ENCODE measurements at regions not wholly inside any gene's neighbourhood (a gene's known extent, or its start where the extent isn't known, plus 50 kb on each side); places are given as distances from the start of the nearest gene placed in this dataset.

DNA sequence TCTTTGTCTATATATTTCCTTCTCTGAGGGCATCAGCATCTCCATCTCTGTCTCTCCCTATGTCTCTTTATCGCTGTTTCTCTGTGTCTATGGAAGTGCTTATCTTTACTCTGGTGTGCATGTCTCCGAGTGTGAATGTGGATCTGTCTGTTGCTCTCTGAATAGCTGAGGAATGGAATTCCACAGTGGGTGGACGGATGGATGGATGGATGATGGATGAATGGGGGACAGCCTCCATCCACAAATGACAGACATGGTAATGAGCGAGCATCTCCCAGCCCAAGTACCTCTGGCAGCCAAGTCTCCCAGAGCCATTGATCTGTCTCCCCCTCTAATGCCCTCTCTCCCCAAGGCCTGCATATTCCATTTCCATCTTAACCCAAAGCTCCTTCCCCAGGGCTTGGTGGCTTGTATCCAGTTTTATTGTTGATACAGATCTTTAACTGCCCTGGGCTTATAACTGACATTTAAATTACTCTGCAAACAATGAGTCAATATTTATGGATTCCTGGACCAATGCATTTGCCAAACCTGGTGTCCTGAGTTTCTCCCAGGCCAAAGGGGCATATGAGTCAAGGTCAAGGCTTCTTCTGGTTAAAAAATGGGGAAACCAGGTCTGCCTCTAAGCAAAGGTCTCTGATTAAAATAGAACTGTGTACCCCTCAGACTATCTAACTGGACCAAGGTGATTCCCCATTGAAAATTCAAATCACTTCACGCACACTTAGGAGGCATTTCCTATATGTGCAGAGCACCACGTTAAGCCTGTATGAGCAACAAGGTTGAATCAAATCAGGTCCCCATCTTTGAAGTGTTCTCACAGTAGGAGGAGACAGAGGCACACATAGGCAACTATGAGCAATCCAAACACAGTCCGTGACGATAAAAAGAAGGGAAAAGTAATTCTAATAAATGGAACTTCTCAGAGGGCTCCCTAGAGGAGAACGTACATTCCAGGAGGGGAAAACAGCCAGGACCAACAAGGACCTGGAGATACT, 109.9 kb downstream of the TLE3 start:
- Histone ChIP-seq H3K27ac (ENCODE audit: low read depth, low read length) (no peak overlapping the region), H3K36me3 (ENCODE audit: insufficient read depth, low read length) (no peaks in the 10 kb centered on the region), H3K27me3 (ENCODE audit: insufficient read depth, low read length) (no peaks in the 10 kb centered on the region), H3K9ac (ENCODE audit: low read depth, low read length) (no peak overlapping the region), H3K9me3 (ENCODE audit: insufficient read depth, low read depth, low read length) (no peaks in the 10 kb centered on the region), H3K4me1 (ENCODE audit: insufficient read depth, low read length) (peaks cover 6% of the 10 kb centered on the region; the same call in 1 of the 2 replicates), H3K4me3 (ENCODE audit: low read length) (no peak overlapping the region)
- WGBS = 94% methylated on average over 9 of the region's 9 CpGs

DNA sequence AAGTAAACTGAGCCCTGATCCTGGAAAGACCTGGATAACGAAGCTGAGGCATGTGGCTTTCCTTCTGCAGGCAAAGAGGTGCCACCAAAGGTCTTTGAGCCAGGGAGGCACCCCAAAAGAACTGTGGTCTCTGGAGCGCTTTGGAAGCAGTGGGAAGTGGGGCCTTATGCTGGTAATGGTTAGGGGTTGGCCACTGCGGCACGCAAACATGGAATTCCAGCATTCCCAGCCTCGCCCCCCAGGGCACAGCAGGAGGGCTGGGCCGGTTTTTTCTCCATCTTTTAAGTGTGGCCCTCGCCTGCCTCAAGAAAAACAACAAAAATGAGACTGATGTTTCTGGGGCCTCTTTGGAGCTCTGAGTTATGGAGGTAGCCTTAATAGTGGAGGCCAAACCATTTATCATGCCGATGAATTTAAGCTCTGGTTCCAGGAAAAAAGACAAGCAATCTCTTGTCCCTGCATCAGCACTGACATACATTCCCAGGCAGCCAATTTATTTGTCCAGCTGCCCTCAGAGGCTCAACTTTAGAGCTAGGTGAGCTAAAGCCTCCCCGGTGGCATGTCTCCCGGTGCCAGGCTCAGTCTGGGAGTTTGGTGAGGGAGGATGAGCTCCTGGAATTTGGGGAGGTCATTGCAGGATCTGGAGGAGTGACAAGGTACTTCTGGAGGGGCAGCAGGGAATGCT, 109.0 kb downstream of the TLE3 start:
- Histone ChIP-seq H3K4me1 (ENCODE audit: insufficient read depth, low read length) (peaks cover 6% of the 10 kb centered on the region; the same call in 1 of the 2 replicates), H3K27ac (ENCODE audit: low read depth, low read length) (no peak overlapping the region), H3K4me3 (ENCODE audit: low read length) (no peak overlapping the region), H3K9ac (ENCODE audit: low read depth, low read length) (no peak overlapping the region), H3K27me3 (ENCODE audit: insufficient read depth, low read length) (no peaks in the 10 kb centered on the region), H3K36me3 (ENCODE audit: insufficient read depth, low read length) (no peaks in the 10 kb centered on the region), H3K9me3 (ENCODE audit: insufficient read depth, low read depth, low read length) (no peaks in the 10 kb centered on the region)
- 73% methylated on average over 10 of the region's 10 CpGs for WGBS

DNA sequence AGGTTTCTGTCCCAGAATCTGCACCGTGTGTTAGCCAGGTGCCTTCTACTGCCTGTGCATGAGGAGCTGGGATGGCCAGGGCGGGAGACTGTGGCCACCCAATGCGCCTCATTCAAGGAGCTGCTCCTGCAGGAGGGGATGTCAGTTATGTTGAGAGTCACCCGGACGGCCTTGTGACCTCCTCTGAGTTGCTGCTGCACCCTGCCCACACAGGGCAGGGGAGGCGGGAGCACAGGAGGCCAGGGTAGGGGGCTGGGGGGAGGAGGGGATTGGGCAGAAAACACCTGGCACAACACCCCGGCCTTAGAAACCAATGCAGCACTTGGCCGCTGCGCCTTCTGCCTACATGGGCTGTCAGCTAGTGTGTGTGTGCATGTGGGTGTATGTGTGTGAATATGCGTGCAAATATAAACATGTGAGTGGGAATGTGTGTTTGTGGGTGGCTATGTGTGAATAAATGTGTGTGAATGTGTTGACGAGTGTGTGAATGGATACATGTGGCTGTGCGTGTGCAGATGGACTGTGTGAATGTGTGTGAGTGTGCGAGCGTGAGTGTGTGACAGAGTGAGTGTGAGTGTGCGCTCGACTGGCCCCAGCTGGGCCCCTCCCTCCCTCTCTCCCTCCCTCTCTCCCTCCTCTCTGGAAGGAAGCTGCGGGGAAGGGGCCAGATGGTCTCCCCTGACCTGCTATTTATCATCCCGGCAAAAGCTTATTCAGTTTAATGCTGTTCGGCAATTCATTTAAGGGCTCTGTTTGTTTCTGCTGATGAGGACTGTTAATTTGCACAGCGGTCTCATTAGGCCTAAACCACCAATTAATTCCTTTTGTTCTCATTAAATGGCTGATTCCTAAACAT, 106.9 kb downstream of the TLE3 start:
- Histone ChIP-seq H3K36me3 (ENCODE audit: insufficient read depth, low read length) (no peaks in the 10 kb centered on the region), H3K9ac (ENCODE audit: low read depth, low read length) (no peak overlapping the region), H3K27me3 (ENCODE audit: insufficient read depth, low read length) (no peaks in the 10 kb centered on the region), H3K4me3 (ENCODE audit: low read length) (no peak overlapping the region), H3K27ac (ENCODE audit: low read depth, low read length) (no peak overlapping the region), H3K9me3 (ENCODE audit: insufficient read depth, low read depth, low read length) (no peaks in the 10 kb centered on the region), H3K4me1 (ENCODE audit: insufficient read depth, low read length) (peaks cover 6% of the 10 kb centered on the region; the same call in 1 of the 2 replicates)
- 73% methylated on average over 18 of the region's 20 CpGs for WGBS

DNA sequence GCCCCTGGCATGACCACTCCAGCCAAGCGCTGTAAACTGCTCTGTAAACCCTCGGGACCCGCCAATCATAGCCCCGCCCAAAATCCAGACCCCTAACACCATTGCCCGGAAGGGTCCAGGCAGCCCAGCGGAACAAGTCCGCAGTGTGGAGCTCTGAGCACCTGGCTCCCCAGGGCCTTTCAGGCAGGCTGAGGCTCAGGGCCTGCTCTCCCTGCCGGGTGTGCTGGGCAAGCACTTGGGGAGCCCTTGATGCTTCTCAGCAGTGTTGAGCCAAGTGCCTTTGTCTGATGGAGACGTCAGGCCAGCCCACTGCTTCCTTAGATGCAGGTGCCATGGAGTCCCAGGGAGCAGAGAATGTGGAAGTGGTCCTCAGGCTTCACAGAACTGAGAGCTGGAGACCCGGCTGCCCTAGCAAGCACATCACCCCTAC, 106.2 kb downstream of the TLE3 start:
- Histone ChIP-seq H3K27me3 (ENCODE audit: insufficient read depth, low read length) (no peaks in the 10 kb centered on the region), H3K9ac (ENCODE audit: low read depth, low read length) (no peak overlapping the region), H3K27ac (ENCODE audit: low read depth, low read length) (no peak overlapping the region), H3K36me3 (ENCODE audit: insufficient read depth, low read length) (no peaks in the 10 kb centered on the region), H3K4me3 (ENCODE audit: low read length) (no peak overlapping the region), H3K9me3 (ENCODE audit: insufficient read depth, low read depth, low read length) (no peaks in the 10 kb centered on the region), H3K4me1 (ENCODE audit: insufficient read depth, low read length) (peaks cover 6% of the 10 kb centered on the region; the same call in 1 of the 2 replicates)
- WGBS = 72% methylated on average over 10 of the region's 10 CpGs

DNA sequence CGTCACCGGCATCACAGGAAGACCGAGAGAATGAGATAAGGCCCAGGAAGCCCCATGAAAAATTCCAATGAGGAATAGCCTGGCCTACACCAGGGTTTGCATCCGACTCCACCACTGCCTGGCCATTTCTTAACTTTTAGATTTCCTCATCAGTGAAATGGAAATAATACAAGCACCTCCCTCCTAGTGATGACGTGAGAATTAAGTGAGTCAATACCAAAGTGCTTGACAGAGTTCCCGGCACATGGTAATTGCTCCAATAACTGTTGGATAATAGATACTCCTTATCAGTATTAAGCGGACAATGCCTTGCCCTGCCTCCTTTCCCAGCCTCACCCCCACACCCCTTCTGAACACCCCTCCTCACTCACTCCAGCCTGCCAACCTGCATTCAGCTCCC, 105.4 kb downstream of the TLE3 start:
- Histone ChIP-seq H3K4me3 (ENCODE audit: low read length) (no peak overlapping the region), H3K36me3 (ENCODE audit: insufficient read depth, low read length) (no peaks in the 10 kb centered on the region), H3K9ac (ENCODE audit: low read depth, low read length) (no peak overlapping the region), H3K27me3 (ENCODE audit: insufficient read depth, low read length) (no peaks in the 10 kb centered on the region), H3K9me3 (ENCODE audit: insufficient read depth, low read depth, low read length) (no peaks in the 10 kb centered on the region), H3K27ac (ENCODE audit: low read depth, low read length) (no peak overlapping the region), H3K4me1 (ENCODE audit: insufficient read depth, low read length) (peaks cover 6% of the 10 kb centered on the region; the same call in 1 of the 2 replicates)
- 88% methylated on average over 7 of the region's 7 CpGs for WGBS

GRCh38 chr15:69994429-69995205, 103.1 kb downstream of the TLE3 start:
- H3K36me3 ChIP-seq (ENCODE audit: insufficient read depth, low read length) = no peaks in the 10 kb centered on the region
- H3K27me3 ChIP-seq (ENCODE audit: insufficient read depth, low read length) = no peaks in the 10 kb centered on the region
- no peak overlapping the region for H3K9ac ChIP-seq (ENCODE audit: low read depth, low read length)
- 90% methylated on average over 1 of the region's 1 CpG for WGBS
- H3K4me1 ChIP-seq (ENCODE audit: insufficient read depth, low read length) = peaks cover 6% of the 10 kb centered on the region; the same call in 1 of the 2 replicates
- H3K9me3 ChIP-seq (ENCODE audit: insufficient read depth, low read depth, low read length) = no peaks in the 10 kb centered on the region
- no peak overlapping the region for H3K4me3 ChIP-seq (ENCODE audit: low read length)
- no peak overlapping the region for H3K27ac ChIP-seq (ENCODE audit: low read depth, low read length)

DNA sequence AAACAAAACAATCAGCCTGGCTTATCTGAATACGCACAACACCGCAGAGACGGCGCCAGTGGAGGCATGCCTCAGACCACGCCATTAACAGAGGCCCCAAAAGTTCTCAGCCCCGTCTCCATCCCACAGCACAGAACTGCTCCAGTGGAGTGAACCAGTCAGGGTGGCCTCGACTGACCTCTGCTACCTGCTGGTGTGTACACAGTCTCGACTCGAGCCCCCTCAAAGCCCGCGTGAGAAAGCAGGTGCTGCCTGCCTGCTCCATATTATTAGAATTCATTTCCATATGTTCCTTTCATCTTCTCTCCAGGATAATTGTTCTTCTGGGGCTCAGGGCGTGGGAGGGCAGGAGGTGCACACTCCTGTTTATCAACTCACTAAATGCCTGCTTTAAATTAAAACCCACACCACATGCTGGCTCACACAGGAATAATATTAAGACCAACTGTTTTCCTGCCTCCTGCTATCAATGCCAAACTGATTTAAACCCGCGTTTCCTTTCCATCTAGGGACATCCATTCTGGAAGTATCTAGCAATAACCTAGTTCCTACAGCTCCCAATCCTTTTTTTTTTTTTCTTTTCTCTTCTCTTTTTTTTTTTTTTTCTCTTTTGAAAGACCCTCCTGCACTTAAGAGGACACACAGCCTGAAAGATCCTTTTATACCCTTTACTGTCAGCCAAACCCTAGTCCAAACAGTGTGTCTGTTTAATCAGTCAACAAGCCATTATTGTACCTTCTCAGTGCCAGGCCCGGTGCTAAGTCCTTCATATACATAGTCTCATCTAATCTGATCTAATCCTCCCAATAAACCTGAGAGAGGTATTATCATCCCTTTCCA, 101.2 kb downstream of the TLE3 start:
- Histone ChIP-seq H3K4me3 (ENCODE audit: low read length) (no peak overlapping the region), H3K9ac (ENCODE audit: low read depth, low read length) (no peak overlapping the region), H3K9me3 (ENCODE audit: insufficient read depth, low read depth, low read length) (no peaks in the 10 kb centered on the region), H3K27me3 (ENCODE audit: insufficient read depth, low read length) (no peaks in the 10 kb centered on the region), H3K36me3 (ENCODE audit: insufficient read depth, low read length) (no peaks in the 10 kb centered on the region), H3K4me1 (ENCODE audit: insufficient read depth, low read length) (peaks cover 5% of the 10 kb centered on the region; the same call in 1 of the 2 replicates), H3K27ac (ENCODE audit: low read depth, low read length) (no peak overlapping the region)
- WGBS = 79% methylated on average over 15 of the region's 15 CpGs

DNA sequence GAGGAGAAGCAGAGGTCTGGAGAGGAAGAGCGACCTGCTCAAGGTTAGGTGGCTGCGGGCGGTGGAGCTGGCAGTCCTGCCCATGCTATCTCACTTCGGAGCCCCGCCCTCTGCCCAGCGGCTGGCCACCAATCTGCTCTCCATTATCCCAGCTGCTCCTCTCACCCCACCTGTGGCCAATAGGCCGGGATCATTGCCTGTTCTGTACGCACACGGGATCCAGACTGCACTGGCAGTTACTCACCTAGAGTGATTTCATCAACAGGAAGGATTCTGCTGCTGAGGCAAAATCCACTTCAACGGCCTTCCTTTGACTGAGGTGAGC, 100.6 kb downstream of the TLE3 start:
- H3K9ac ChIP-seq (ENCODE audit: low read depth, low read length) = no peak overlapping the region
- no peak overlapping the region for H3K4me3 ChIP-seq (ENCODE audit: low read length)
- no peaks in the 10 kb centered on the region for H3K27me3 ChIP-seq (ENCODE audit: insufficient read depth, low read length)
- no peaks in the 10 kb centered on the region for H3K36me3 ChIP-seq (ENCODE audit: insufficient read depth, low read length)
- no peak overlapping the region for H3K27ac ChIP-seq (ENCODE audit: low read depth, low read length)
- 90% methylated on average over 10 of the region's 10 CpGs for WGBS
- H3K9me3 ChIP-seq (ENCODE audit: insufficient read depth, low read depth, low read length) = no peaks in the 10 kb centered on the region
- no peaks in the 10 kb centered on the region for H3K4me1 ChIP-seq (ENCODE audit: insufficient read depth, low read length)
